HG03060 (cell line): ENCODE measurements at regions not wholly inside any gene's neighbourhood (a gene's known extent, or its start where the extent isn't known, plus 50 kb on each side); places are given as distances from the start of the nearest gene placed in this dataset.

Experiments used
- ATAC-seq: cut with Tn5 transposase; IDR thresholded peaks from one replicate; pipeline ENCODE4 v1.9.1; 2021; ENCODE audit warnings: low read depth, moderate number of reproducible peaks; ENCODE audit not compliant: unreplicated experiment

- no peak for ATAC-seq
These were observed 64.3 kb upstream of the SIRPG start for GRCh38 chr20:1721687-1722512.

GRCh38 chr20:1720845-1721475 is 63.4 kb upstream of the SIRPG start:
- ATAC-seq: no peak

- ATAC-seq: no peak
These were observed 62.6 kb upstream of the SIRPG start for GRCh38 chr20:1720226-1720625.

- ATAC-seq: no peak
These were observed 61.2 kb upstream of the SIRPG start for GRCh38 chr20:1718604-1719384.

- ATAC-seq: no peak
These were observed 55.4 kb upstream of the SIRPG start for GRCh38 chr20:1712634-1713624.

- ATAC-seq: no peak
These were observed 54.4 kb upstream of the SIRPG start for GRCh38 chr20:1711826-1712601.

- no peak for ATAC-seq
These were observed 53.7 kb upstream of the SIRPG start for GRCh38 chr20:1711266-1711665.

GRCh38 chr20:1710484-1710883 is 52.9 kb upstream of the SIRPG start:
- no peak for ATAC-seq

- no peak for ATAC-seq
These were observed 50.2 kb upstream of the SIRPG start for GRCh38 chr20:1707588-1708449.
